COLO829 (cell line): ENCODE measurements at regions not wholly inside any gene's neighbourhood (a gene's known extent, or its start where the extent isn't known, plus 50 kb on each side); places are given as distances from the start of the nearest gene placed in this dataset.

ENCODE experiments used
- DNase-seq: peaks from one replicate; pipeline ENCODE4 v3.0.0; 2012; ENCODE audit warnings: low spot score

GRCh38 chr6:138550346-138550767 lies 51.1 kb upstream of the NHSL1 start:
- no peak for DNase-seq

GRCh38 chr6:138554146-138554545 lies 54.9 kb upstream of the NHSL1 start:
- DNase-seq, result no peak

- no peak for DNase-seq
Measured at GRCh38 chr6:138555421-138555988, 56.2 kb upstream of the NHSL1 start.

GRCh38 chr6:138557147-138557546 lies 57.9 kb upstream of the NHSL1 start:
- DNase-seq, result no peak

- DNase-seq, result no peak
Measured at GRCh38 chr6:138559143-138559542, 59.8 kb upstream of the NHSL1 start.

- no peak for DNase-seq
Measured at GRCh38 chr6:138560130-138560860, 61.0 kb upstream of the NHSL1 start.

- DNase-seq, result no peak
Measured at GRCh38 chr6:138562691-138563090, 63.4 kb upstream of the NHSL1 start.

GRCh38 chr6:138563231-138563630 lies 63.9 kb upstream of the NHSL1 start:
- no peak for DNase-seq

- DNase-seq, result no peak
Measured at GRCh38 chr6:138563650-138564049, 64.4 kb upstream of the NHSL1 start.

- no peak for DNase-seq
Measured at GRCh38 chr6:138564170-138564721, 65.0 kb upstream of the NHSL1 start.

- no peak for DNase-seq
Measured at GRCh38 chr6:138567052-138567451, 67.8 kb upstream of the NHSL1 start.

- DNase-seq, result no peak
Measured at GRCh38 chr6:138568997-138569396, 69.7 kb upstream of the NHSL1 start.

- no peak for DNase-seq
Measured at GRCh38 chr6:138569554-138569953, 70.3 kb upstream of the NHSL1 start.

- DNase-seq, result peak; percentile 81
Measured at GRCh38 chr6:138569970-138570724, 70.9 kb upstream of the NHSL1 start.

- DNase-seq, result no peak
Measured at GRCh38 chr6:138570725-138571029, 71.4 kb upstream of the NHSL1 start.

GRCh38 chr6:138571181-138571580 lies 71.9 kb upstream of the NHSL1 start:
- no peak for DNase-seq

GRCh38 chr6:138571585-138572166 lies 72.4 kb upstream of the NHSL1 start:
- no peak for DNase-seq

- peak; percentile 88 for DNase-seq
Measured at GRCh38 chr6:138572167-138572875, 73.0 kb upstream of the NHSL1 start.

GRCh38 chr6:138572885-138573284 lies 73.6 kb upstream of the NHSL1 start:
- no peak for DNase-seq

- no peak for DNase-seq
Measured at GRCh38 chr6:138575257-138575656, 76.0 kb upstream of the NHSL1 start.

GRCh38 chr6:138576313-138576712 lies 77.0 kb upstream of the NHSL1 start:
- DNase-seq, result no peak
